OCI-LY1 (cell line): ENCODE measurements at regions not wholly inside any gene's neighbourhood (a gene's known extent, or its start where the extent isn't known, plus 50 kb on each side); places are given as distances from the start of the nearest gene placed in this dataset.

ENCODE experiments used
- H2AFZ ChIP-seq: fragments of 200-600 bp; sonication (generic), shearing (Covaris generic); 2 replicates; pipeline ENCODE4 v1.6.0; 2014; ENCODE audit warnings: antibody characterized with exemption, mild to moderate bottlenecking, low read length
- H3F3A ChIP-seq: fragments of 200-600 bp; sonication (generic), shearing (Covaris generic); 2 replicates; pipeline ENCODE4 v1.6.0; 2014; ENCODE audit warnings: mild to moderate bottlenecking, antibody characterized with exemption, low read length, moderate library complexity; ENCODE audit not compliant: insufficient read depth
- H3K27ac ChIP-seq: fragments of 200-600 bp; sonication (generic); 2 replicates; pipeline ENCODE4 v1.5.1; 2014; ENCODE audit warnings: low read length, mixed run types, mild to moderate bottlenecking, low read depth; ENCODE audit not compliant: poor library complexity, severe bottlenecking
- H3K27me3 ChIP-seq: fragments of 200-600 bp; sonication (generic); 2 replicates; pipeline ENCODE4 v1.6.0; 2014; ENCODE audit warnings: antibody characterized with exemption, mild to moderate bottlenecking, low read length, moderate library complexity; ENCODE audit not compliant: insufficient read depth
- H3K36me3 ChIP-seq: fragments of 200-600 bp; sonication (generic); 2 replicates; pipeline ENCODE4 v1.6.1; 2014; ENCODE audit warnings: mild to moderate bottlenecking, antibody characterized with exemption, low read length, moderate library complexity, mixed read lengths; ENCODE audit not compliant: insufficient read depth
- H3K4me1 ChIP-seq: fragments of 200-600 bp; sonication (generic); 2 replicates; pipeline ENCODE4 v1.5.1; 2014; ENCODE audit warnings: mild to moderate bottlenecking, low read length, moderate library complexity; ENCODE audit not compliant: insufficient read depth, severe bottlenecking
- H3K4me2 ChIP-seq: fragments of 200-600 bp; sonication (generic), shearing (Covaris generic); 2 replicates; pipeline ENCODE4 v1.6.1; 2014; ENCODE audit warnings: low read length
- H3K4me3 ChIP-seq: fragments of 200-600 bp; sonication (generic); 2 replicates; pipeline ENCODE4 v1.5.1; 2014; ENCODE audit warnings: low read length, low read depth, mild to moderate bottlenecking, mixed read lengths; ENCODE audit not compliant: poor library complexity, severe bottlenecking
- H3K79me2 ChIP-seq: fragments of 200-600 bp; shearing (Covaris generic); 2 replicates; pipeline ENCODE4 v1.6.1; 2016; ENCODE audit warnings: mixed run types, low read length, mixed read lengths; ENCODE audit not compliant: insufficient read depth
- H3K9ac ChIP-seq: fragments of 200-600 bp; sonication (generic), shearing (Covaris generic); 2 replicates; pipeline ENCODE4 v1.6.1; 2014; ENCODE audit warnings: mild to moderate bottlenecking, low read length, mixed read lengths
- H3K9me2 ChIP-seq: fragments of 200-600 bp; sonication (generic), shearing (Covaris generic); 2 replicates; pipeline ENCODE4 v1.6.1; 2014; ENCODE audit warnings: low read depth, mild to moderate bottlenecking, low read length, mixed read lengths
- H3K9me3 ChIP-seq: fragments of 200-600 bp; shearing (Covaris generic); 2 replicates; pipeline ENCODE4 v1.6.1; 2014; ENCODE audit warnings: low read length, mixed read lengths
- H4K20me1 ChIP-seq: fragments of 200-600 bp; sonication (generic), shearing (Covaris generic); 2 replicates; pipeline ENCODE4 v1.6.0; 2016; ENCODE audit warnings: mild to moderate bottlenecking, low read length; ENCODE audit not compliant: insufficient read depth
- CTCF ChIP-seq: fragments of 200-600 bp; sonication (generic), shearing (Covaris generic); IDR thresholded peaks from 2 replicates; pipeline ENCODE4 v1.5.1; 2017; ENCODE audit warnings: mild to moderate bottlenecking, antibody characterized with exemption, low read length, moderate library complexity, mixed read lengths
- EZH2 ChIP-seq: fragments of 200-600 bp; sonication (generic), shearing (Covaris generic); IDR thresholded peaks from 2 replicates; pipeline ENCODE4 v1.8.0; 2017; ENCODE audit warnings: borderline replicate concordance, mixed run types, mild to moderate bottlenecking, antibody characterized with exemption, low read length, moderate library complexity, mixed read lengths

- Histone ChIP-seq H3K4me3 (no peak overlapping the region), H3K4me2 (no peak overlapping the region), H3F3A (no peaks in the 10 kb centered on the region), H3K27ac (no peak overlapping the region), H2AFZ (no peak overlapping the region), H3K27me3 (no peaks in the 10 kb centered on the region), H3K9me3 (no peaks in the 10 kb centered on the region), H3K36me3 (no peaks in the 10 kb centered on the region), H3K4me1 (no peaks in the 10 kb centered on the region), H3K9me2 (no peaks in the 10 kb centered on the region), H3K9ac (no peak overlapping the region), H4K20me1 (no peaks in the 10 kb centered on the region), H3K79me2 (no peaks in the 10 kb centered on the region)
- no peak for TF ChIP-seq EZH2
- TF ChIP-seq CTCF = no peak
These were observed 312.8 kb upstream of the ZNF507 start for GRCh38 chr19:32032561-32032960.

- no peaks in the 10 kb centered on the region for H3K27me3 ChIP-seq
- no peaks in the 10 kb centered on the region for H3K36me3 ChIP-seq
- H4K20me1 ChIP-seq = no peaks in the 10 kb centered on the region
- H3K9me3 ChIP-seq = no peaks in the 10 kb centered on the region
- H3K27ac ChIP-seq = no peak overlapping the region
- no peak overlapping the region for H2AFZ ChIP-seq
- H3K79me2 ChIP-seq = no peaks in the 10 kb centered on the region
- no peak overlapping the region for H3K4me2 ChIP-seq
- TF ChIP-seq CTCF (no peak), EZH2 (no peak)
- H3K4me3 ChIP-seq = no peak overlapping the region
- no peaks in the 10 kb centered on the region for H3K4me1 ChIP-seq
- no peaks in the 10 kb centered on the region for H3K9me2 ChIP-seq
- no peak overlapping the region for H3K9ac ChIP-seq
- no peaks in the 10 kb centered on the region for H3F3A ChIP-seq
These were observed 309.8 kb upstream of the ZNF507 start for GRCh38 chr19:32035626-32036025.

- Histone ChIP-seq H2AFZ (no peak overlapping the region), H3F3A (no peaks in the 10 kb centered on the region), H4K20me1 (no peaks in the 10 kb centered on the region), H3K4me2 (no peak overlapping the region), H3K27me3 (no peaks in the 10 kb centered on the region), H3K9ac (no peak overlapping the region), H3K36me3 (no peaks in the 10 kb centered on the region), H3K9me2 (no peaks in the 10 kb centered on the region), H3K9me3 (no peaks in the 10 kb centered on the region), H3K27ac (no peak overlapping the region), H3K4me3 (no peak overlapping the region), H3K4me1 (no peaks in the 10 kb centered on the region), H3K79me2 (no peaks in the 10 kb centered on the region)
- no peak for TF ChIP-seq EZH2
- TF ChIP-seq CTCF = no peak
These were observed 307.1 kb upstream of the ZNF507 start for GRCh38 chr19:32038021-32038920.
